ENCODE measurements at regions not wholly inside any gene's neighbourhood (a gene's known extent, or its start where the extent isn't known, plus 50 kb on each side); places are given as distances from the start of the nearest gene placed in this dataset.

- TF ChIP-seq MAX (IDR thresholded peaks at IDR 0.05; ENCODE audit: insufficient read depth, insufficient read length): no peak
- no peak for TF ChIP-seq EZH2 (IDR thresholded peaks at IDR 0.05; ENCODE audit: borderline replicate concordance, low read depth, low read length, severe bottlenecking)
- TF ChIP-seq JUN (IDR thresholded peaks at IDR 0.05; ENCODE audit: borderline replicate concordance, insufficient read depth, insufficient read length, low read depth): no peak
- TF ChIP-seq FOS (IDR thresholded peaks at IDR 0.05; ENCODE audit: borderline replicate concordance, insufficient read depth, low read length): no peak
- no peak for TF ChIP-seq POLR2AphosphoS5 (IDR thresholded peaks at IDR 0.05; ENCODE audit: insufficient read depth, low read depth, low read length)
- TF ChIP-seq GATA2 (IDR thresholded peaks at IDR 0.05; ENCODE audit: insufficient read depth, insufficient read length, low read depth, low read length): no peak
- no peak for TF ChIP-seq MYC (IDR thresholded peaks at IDR 0.05; ENCODE audit: low read depth, low read length)
- no peak for TF ChIP-seq POLR2A (IDR thresholded peaks at IDR 0.05; ENCODE audit: low read depth, low read length)
- no peak for TF ChIP-seq CTCF (IDR thresholded peaks at IDR 0.05; ENCODE audit: extremely low read depth in 1 of 2, insufficient read depth in 1 of 2, low read depth in 1 of 2, low read length in 2 of 2)
- Histone ChIP-seq H4K20me1 (replicated peaks; ENCODE audit: control insufficient read depth, extremely low read depth, insufficient read depth, low read length) (no peaks in the 10 kb centered on the region), H3K27ac (ENCODE audit: insufficient read depth, low read depth, low read length) (no peak overlapping the region), H3K4me3 (replicated peaks in 1 of 3; ENCODE audit: insufficient read depth in 1 of 3, low read depth in 1 of 3, low read length in 3 of 3) (no peak overlapping the region), H3K9me3 (replicated peaks; ENCODE audit: control insufficient read depth, insufficient read depth, low read length) (peaks cover 5% of the 10 kb centered on the region), H3K4me1 (ENCODE audit: control insufficient read depth, extremely low read depth, insufficient read depth, low read length) (no peaks in the 10 kb centered on the region), H3K9ac (replicated peaks; ENCODE audit: extremely low read depth, insufficient read depth, low read length) (no peak overlapping the region), H3K79me2 (ENCODE audit: control insufficient read depth, insufficient read depth, low read length) (no peaks in the 10 kb centered on the region), H3K4me2 (ENCODE audit: insufficient read depth, low read length) (no peak overlapping the region), H3K36me3 (ENCODE audit: control insufficient read depth in 2 of 2, extremely low read depth in 1 of 2, insufficient read depth in 2 of 2, low read length in 2 of 2) (no peaks in the 10 kb centered on the region), H3K27me3 (ENCODE audit: control insufficient read depth in 2 of 2, insufficient read depth in 2 of 2, low read length in 2 of 2) (no peaks in the 10 kb centered on the region), H3K9me1 (replicated peaks; ENCODE audit: control insufficient read depth, extremely low read depth, insufficient read depth, low read length) (no peaks in the 10 kb centered on the region), H2AFZ (ENCODE audit: low read depth, low read length) (no peak overlapping the region)
- no peak for FAIRE-seq
- ChIA-PET POLR2A (no interaction called here), CTCF (no interaction called here)
- intact Hi-C loops (cut with micrococcal nuclease) (no loop called here), dilution Hi-C loops (cut with MboI; ENCODE audit: extremely low pct_ligation_motif_present, low sequenced_read_pairs) (no loop called here)
- no TSS peak for BruUV-seq (replicated peaks)
- DNase-seq (ENCODE audit: low read depth, low spot score): no peak
Observed at GRCh38 chr14:98728836-98729235, 543.2 kb downstream of the BCL11B start.
